ENCODE measurements at regions not wholly inside any gene's neighbourhood (a gene's known extent, or its start where the extent isn't known, plus 50 kb on each side); places are given as distances from the start of the nearest gene placed in this dataset.
"Not testable (repeated sequence)": the region's sequence is repeated elsewhere in the genome, so short reads cannot be mapped to it uniquely, and the experiment has no call there.

DNA sequence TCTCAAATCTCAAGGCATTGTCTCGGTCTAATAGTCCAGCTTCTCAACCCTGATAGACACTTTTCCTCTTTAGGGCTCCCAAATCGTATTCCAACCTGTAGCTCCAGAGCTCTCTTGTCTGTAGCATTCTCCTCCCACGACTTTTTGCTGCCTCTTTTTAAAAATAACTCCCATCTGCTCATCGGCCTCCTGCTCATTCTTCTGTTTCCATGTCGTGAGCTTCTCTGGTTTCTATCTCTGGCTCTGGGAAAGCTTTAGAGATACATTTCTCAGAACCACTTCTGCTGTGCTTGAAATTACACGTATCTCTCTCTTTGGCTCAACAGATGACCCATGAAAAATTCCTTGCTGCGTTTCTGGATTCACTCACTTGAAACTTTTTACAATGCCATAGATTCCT lies 609.6 kb upstream of the C16orf82 start:
- H3K36me3 ChIP-seq, result no peaks in the 10 kb centered on the region
- H3K9me3 ChIP-seq, result no peaks in the 10 kb centered on the region
- TF ChIP-seq POLR2AphosphoS5 (IDR thresholded peaks at IDR 0.05) (no peak), POLR2A (IDR thresholded peaks at IDR 0.05) (no peak), EP300 (IDR thresholded peaks at IDR 0.05) (no peak)
- TF ChIP-seq, protein P1, sequence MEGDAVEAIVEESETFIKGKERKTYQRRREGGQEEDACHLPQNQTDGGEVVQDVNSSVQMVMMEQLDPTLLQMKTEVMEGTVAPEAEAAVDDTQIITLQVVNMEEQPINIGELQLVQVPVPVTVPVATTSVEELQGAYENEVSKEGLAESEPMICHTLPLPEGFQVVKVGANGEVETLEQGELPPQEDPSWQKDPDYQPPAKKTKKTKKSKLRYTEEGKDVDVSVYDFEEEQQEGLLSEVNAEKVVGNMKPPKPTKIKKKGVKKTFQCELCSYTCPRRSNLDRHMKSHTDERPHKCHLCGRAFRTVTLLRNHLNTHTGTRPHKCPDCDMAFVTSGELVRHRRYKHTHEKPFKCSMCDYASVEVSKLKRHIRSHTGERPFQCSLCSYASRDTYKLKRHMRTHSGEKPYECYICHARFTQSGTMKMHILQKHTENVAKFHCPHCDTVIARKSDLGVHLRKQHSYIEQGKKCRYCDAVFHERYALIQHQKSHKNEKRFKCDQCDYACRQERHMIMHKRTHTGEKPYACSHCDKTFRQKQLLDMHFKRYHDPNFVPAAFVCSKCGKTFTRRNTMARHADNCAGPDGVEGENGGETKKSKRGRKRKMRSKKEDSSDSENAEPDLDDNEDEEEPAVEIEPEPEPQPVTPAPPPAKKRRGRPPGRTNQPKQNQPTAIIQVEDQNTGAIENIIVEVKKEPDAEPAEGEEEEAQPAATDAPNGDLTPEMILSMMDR (IDR thresholded peaks at IDR 0.05), result no peak
- intact Hi-C loops (cut with DNase I), result no loop called here
- 64 to 70% methylated on average over 7 of the region's 7 CpGs for WGBS, 2 donors
- no peak for DNase-seq
- H3K4me3 ChIP-seq, result no peak overlapping the region
- no peaks in the 10 kb centered on the region for H3K27me3 ChIP-seq
- peaks cover 0 to 10% (median 0%) of the 10 kb centered on the region in 4 donors for H3K4me1 ChIP-seq
- H3K27ac ChIP-seq, result no peak overlapping the region

DNA sequence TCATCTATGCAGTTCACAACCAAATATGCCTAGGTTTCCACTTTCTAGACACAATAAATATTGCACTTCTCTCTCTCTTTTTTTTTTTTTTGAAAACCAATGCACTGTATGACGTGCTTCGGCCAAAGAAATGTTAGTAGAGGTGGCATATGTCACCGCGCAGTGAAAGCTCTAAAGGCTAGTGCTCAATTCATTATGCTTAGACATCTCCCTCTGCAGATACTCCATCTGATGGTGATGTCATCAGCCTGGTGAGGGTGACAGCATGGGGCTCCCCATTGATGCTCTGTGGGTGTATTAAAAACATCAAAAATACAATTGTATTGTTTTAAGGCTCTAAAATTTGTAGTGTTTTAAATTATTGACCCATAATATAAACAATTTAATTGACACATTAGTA lies 608.8 kb upstream of the C16orf82 start:
- Histone ChIP-seq H3K27me3 (no peaks in the 10 kb centered on the region), H3K4me1 (peaks cover 0 to 10% (median 0%) of the 10 kb centered on the region in 4 donors), H3K9me3 (no peaks in the 10 kb centered on the region), H3K36me3 (no peaks in the 10 kb centered on the region), H3K27ac (no peak overlapping the region), H3K4me3 (no peak overlapping the region)
- TF ChIP-seq POLR2A (IDR thresholded peaks at IDR 0.05), result no peak
- TF ChIP-seq, protein P1 (IDR thresholded peaks at IDR 0.05), result no peak
- no peak for TF ChIP-seq POLR2AphosphoS5 (IDR thresholded peaks at IDR 0.05)
- no peak for TF ChIP-seq EP300 (IDR thresholded peaks at IDR 0.05)
- 86 to 89% methylated on average over 4 of the region's 4 CpGs for WGBS, 2 donors
- no peak for DNase-seq
- intact Hi-C loops (cut with DNase I), result no loop called here

DNA sequence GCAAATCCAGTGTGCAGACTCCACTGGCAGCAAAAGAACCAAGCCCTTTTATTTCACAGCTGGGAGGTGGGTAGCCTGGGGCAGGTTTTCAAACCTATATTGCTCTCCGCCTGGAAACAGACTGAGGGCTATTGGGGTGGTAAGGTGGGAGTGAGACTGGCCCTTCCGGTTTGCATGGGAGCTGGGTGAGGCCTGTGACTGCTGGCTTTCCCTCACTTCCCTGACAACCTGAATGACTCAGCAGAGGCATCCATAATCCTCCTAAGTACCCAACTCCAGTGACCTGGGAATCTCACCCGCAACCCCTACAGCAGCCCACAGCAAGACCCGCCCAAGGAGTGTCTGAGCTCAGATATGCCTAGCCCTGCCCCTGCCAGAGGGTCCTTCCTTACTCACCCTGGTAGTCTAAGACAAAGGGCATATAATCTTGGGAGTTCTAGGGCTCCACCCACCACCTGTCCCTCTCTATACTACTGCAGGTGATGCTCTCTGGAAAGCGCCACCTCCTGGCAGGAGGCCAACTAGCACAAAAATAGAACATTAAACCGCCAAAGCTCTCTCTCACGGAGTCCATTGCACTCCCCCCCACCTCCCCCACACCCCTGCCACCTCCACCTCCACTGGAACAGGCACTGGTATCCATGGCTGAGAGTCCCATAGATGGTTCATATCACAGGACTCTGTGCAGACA lies 602.0 kb upstream of the C16orf82 start:
- Histone ChIP-seq H3K27ac (no peak overlapping the region), H3K27me3 (no peaks in the 10 kb centered on the region), H3K36me3 (no peaks in the 10 kb centered on the region), H3K4me3 (no peak overlapping the region), H3K4me1 (no peaks in the 10 kb centered on the region), H3K9me3 (no peaks in the 10 kb centered on the region)
- WGBS, 2 donors, result 90% methylated on average over 7 of the region's 7 CpGs
- TF ChIP-seq POLR2A (IDR thresholded peaks at IDR 0.05) (no peak), EP300 (IDR thresholded peaks at IDR 0.05) (no peak), POLR2AphosphoS5 (IDR thresholded peaks at IDR 0.05) (no peak)
- TF ChIP-seq, protein P1 (IDR thresholded peaks at IDR 0.05), result no peak
- intact Hi-C loops (cut with DNase I), result no loop called here
- no peak for DNase-seq

DNA sequence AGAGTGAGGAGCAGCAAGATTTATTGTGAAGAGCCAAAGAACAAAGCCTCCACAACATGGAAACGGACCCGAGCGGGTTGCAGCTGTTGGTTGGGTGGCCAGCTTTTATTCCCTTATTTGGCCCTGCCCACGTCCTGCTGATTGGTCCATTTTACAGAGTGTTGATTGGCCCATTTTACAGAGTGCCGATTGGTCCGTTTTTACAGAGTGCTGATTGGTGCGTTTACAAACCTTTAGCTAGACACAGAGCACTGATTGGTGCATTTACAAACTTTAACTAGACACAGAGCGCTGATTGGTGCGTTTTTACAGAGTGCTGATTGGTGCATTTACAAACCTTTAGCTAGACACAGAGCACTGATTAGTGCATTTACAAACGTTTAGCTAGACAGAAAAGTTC lies 592.3 kb upstream of the C16orf82 start:
- H3K27ac ChIP-seq; H3K4me3 ChIP-seq; DNase-seq; H3K27me3 ChIP-seq; H3K9me3 ChIP-seq; H3K36me3 ChIP-seq; intact Hi-C loops (cut with DNase I); H3K4me1 ChIP-seq: not testable (repeated sequence)
- WGBS, 2 donors, result 87 to 88% methylated on average over 10 of the region's 10 CpGs

DNA sequence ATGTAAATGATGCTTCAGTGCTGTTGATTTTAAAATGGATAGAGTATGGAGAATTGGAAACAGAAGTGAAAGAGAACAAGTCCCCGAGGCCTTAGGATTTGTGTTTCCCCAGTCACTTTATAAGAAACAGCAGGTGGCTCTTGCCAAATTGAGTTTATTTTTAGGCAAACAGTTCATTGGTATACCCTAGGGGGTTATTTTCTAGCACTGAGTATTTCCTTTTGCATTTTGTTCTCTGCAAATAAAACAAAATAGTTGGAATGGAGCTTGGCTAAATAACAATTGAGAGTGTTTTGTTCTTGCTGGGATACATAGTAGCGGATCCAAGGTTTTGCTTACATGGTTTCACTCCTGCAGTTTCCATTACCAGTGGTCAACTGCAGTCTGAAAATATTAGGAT lies 591.1 kb upstream of the C16orf82 start:
- Histone ChIP-seq H3K27ac (no peak overlapping the region), H3K4me1 (no peaks in the 10 kb centered on the region), H3K9me3 (peaks cover 0 to 3% (median 0%) of the 10 kb centered on the region in 4 donors), H3K4me3 (no peak overlapping the region), H3K27me3 (no peaks in the 10 kb centered on the region), H3K36me3 (no peaks in the 10 kb centered on the region)
- WGBS, 2 donors, result 71 to 86% methylated on average over 2 of the region's 2 CpGs
- intact Hi-C loops (cut with DNase I), result no loop called here
- TF ChIP-seq, protein P1 (IDR thresholded peaks at IDR 0.05), result no peak
- no peak for TF ChIP-seq EP300 (IDR thresholded peaks at IDR 0.05)
- TF ChIP-seq POLR2A (IDR thresholded peaks at IDR 0.05), result no peak
- no peak for TF ChIP-seq POLR2AphosphoS5 (IDR thresholded peaks at IDR 0.05)
- DNase-seq, result no peak
